HEK293T (cell line): ENCODE measurements at regions not wholly inside any gene's neighbourhood (a gene's known extent, or its start where the extent isn't known, plus 50 kb on each side); places are given as distances from the start of the nearest gene placed in this dataset.

Source experiments
- CTCF ChIA-PET: fragments of 350-600 bp; formaldehyde crosslinking; extraction: SDS; loops from one replicate; lab custom pipeline; 2021; ENCODE audit warnings: antibody characterized with exemption, inconsistent platforms; lab: Yijun Ruan, JAX
- POLR2A ChIA-PET: fragments of 350-600 bp; formaldehyde crosslinking; extraction: SDS; loops from one replicate; lab custom pipeline; 2020; ENCODE audit warnings: antibody characterized with exemption, inconsistent platforms; lab: Yijun Ruan, JAX
- DNase-seq: peaks from one replicate; pipeline ENCODE4 v3.0.0; 2012; ENCODE audit warnings: mixed read lengths; ENCODE audit errors: extremely low spot score
- ARNT ChIP-seq: fragments of 450-650 bp; IDR thresholded peaks from 2 replicates; pipeline ENCODE4 v1.6.1; 2017; ENCODE audit warnings: mild to moderate bottlenecking
- BHLHE40 ChIP-seq: fragments of 450-650 bp; IDR thresholded peaks from 2 replicates; pipeline ENCODE4 v1.6.1; 2016; ENCODE audit warnings: mild to moderate bottlenecking, moderate library complexity, borderline replicate concordance
- CTBP1 ChIP-seq: fragments of 450-650 bp; IDR thresholded peaks from 2 replicates; pipeline ENCODE4 v1.6.1; 2016; ENCODE audit warnings: borderline replicate concordance
- ELF4 ChIP-seq: fragments of 450-650 bp; IDR thresholded peaks from 2 replicates; pipeline ENCODE4 v1.6.1; 2017; ENCODE audit warnings: antibody characterized with exemption
- FOXA1 ChIP-seq: fragments of 450-650 bp; IDR thresholded peaks from 2 replicates; pipeline ENCODE4 v1.6.1; 2016; ENCODE audit warnings: mild to moderate bottlenecking
- FOXK2 ChIP-seq: fragments of 450-650 bp; IDR thresholded peaks from 2 replicates; pipeline ENCODE4 v1.6.1; 2016; ENCODE audit warnings: mild to moderate bottlenecking
- FOXM1 ChIP-seq: fragments of 450-650 bp; IDR thresholded peaks from 2 replicates; pipeline ENCODE4 v1.6.1; 2017; ENCODE audit warnings: mild to moderate bottlenecking, borderline replicate concordance
- HDGF ChIP-seq: fragments of 450-650 bp; IDR thresholded peaks from 2 replicates; pipeline ENCODE4 v1.6.1; 2017; ENCODE audit warnings: antibody characterized with exemption, borderline replicate concordance
- L3MBTL2 ChIP-seq: fragments of 450-650 bp; conservative IDR thresholded peaks from 2 replicates; pipeline ENCODE4 v1.6.1; 2016; ENCODE audit warnings: mild to moderate bottlenecking
- LEF1 ChIP-seq: fragments of 450-650 bp; IDR thresholded peaks from 2 replicates; pipeline ENCODE4 v1.6.1; 2017; ENCODE audit warnings: mild to moderate bottlenecking, borderline replicate concordance
- NFRKB ChIP-seq: fragments of 450-650 bp; IDR thresholded peaks from 2 replicates; pipeline ENCODE4 v1.6.1; 2016; ENCODE audit warnings: mild to moderate bottlenecking, moderate library complexity
- PKNOX1 ChIP-seq: fragments of 450-650 bp; IDR thresholded peaks from 2 replicates; pipeline ENCODE4 v1.6.1; 2016
- SP1 ChIP-seq: fragments of 450-650 bp; IDR thresholded peaks from 2 replicates; pipeline ENCODE4 v1.6.1; 2017
- SUZ12 ChIP-seq: fragments of 450-650 bp; IDR thresholded peaks from 2 replicates; pipeline ENCODE4 v1.6.1; 2016; ENCODE audit warnings: mild to moderate bottlenecking
- TARDBP ChIP-seq: fragments of 450-650 bp; IDR thresholded peaks from 2 replicates; pipeline ENCODE4 v1.6.1; 2016
- ZNF384 ChIP-seq: fragments of 450-650 bp; IDR thresholded peaks from 2 replicates; pipeline ENCODE4 v1.6.1; 2016

GRCh38 chr11:86749821-86750401 is 50.4 kb upstream of the PRSS23 start:
- DNase-seq, result no peak
- POLR2A ChIA-PET, result no interaction called here
- CTCF ChIA-PET, result interaction anchor here (0.6 to 1.6 kb wide), 4 partner anchors 9 to 71 kb away, joined by 3 to 5 read pairs (median 4); no protein-coding TSS in a partner anchor
- TF ChIP-seq TARDBP, result no peak
- TF ChIP-seq ARNT, result no peak
- no peak for TF ChIP-seq LEF1
- TF ChIP-seq PKNOX1, result no peak
- no peak for TF ChIP-seq NFRKB
- no peak for TF ChIP-seq ELF4
- no peak for TF ChIP-seq BHLHE40
- TF ChIP-seq L3MBTL2, result no peak
- no peak for TF ChIP-seq ZNF384
- no peak for TF ChIP-seq FOXA1
- no peak for TF ChIP-seq SUZ12
- no peak for TF ChIP-seq HDGF
- TF ChIP-seq SP1, result no peak
- no peak for TF ChIP-seq FOXM1
- TF ChIP-seq CTBP1, result no peak

GRCh38 chr11:86749376-86749775 is 51.0 kb upstream of the PRSS23 start:
- TF ChIP-seq ARNT, result no peak
- no peak for TF ChIP-seq NFRKB
- no peak for DNase-seq
- POLR2A ChIA-PET, result no interaction called here
- CTCF ChIA-PET, result interaction anchor here (0.6 to 1.6 kb wide), 4 partner anchors 8 to 71 kb away, joined by 3 to 5 read pairs (median 4); no protein-coding TSS in a partner anchor

- CTCF ChIA-PET, result interaction anchor here (0.7 kb wide), 2 partner anchors 70 to 292 kb away, joined by 3 to 4 read pairs; no protein-coding TSS in a partner anchor
- TF ChIP-seq NFRKB, result no peak
- TF ChIP-seq HDGF, result no peak
- TF ChIP-seq SP1, result no peak
- TF ChIP-seq ZNF384, result no peak
- TF ChIP-seq CTBP1, result no peak
- TF ChIP-seq FOXK2, result no peak
- POLR2A ChIA-PET, result interaction anchor here (1.4 kb wide), 1 partner anchor 53 kb away, joined by 4 read pairs; no protein-coding TSS in a partner anchor
- DNase-seq, result no peak
Measured at GRCh38 chr11:86748296-86748695, 52.0 kb upstream of the PRSS23 start.

GRCh38 chr11:86747801-86748200 is 52.5 kb upstream of the PRSS23 start:
- CTCF ChIA-PET, result interaction anchor here (0.7 kb wide), 1 partner anchor 69 kb away, joined by 4 read pairs; no protein-coding TSS in a partner anchor
- POLR2A ChIA-PET, result interaction anchor here (1.4 to 1.6 kb wide), 2 partner anchors 48 to 53 kb away, joined by 4 read pairs; no protein-coding TSS in a partner anchor
- TF ChIP-seq PKNOX1, result no peak
- no peak for TF ChIP-seq SUZ12
- TF ChIP-seq FOXK2, result no peak
- no peak for TF ChIP-seq NFRKB
- no peak for TF ChIP-seq ARNT
- no peak for DNase-seq

GRCh38 chr11:86746514-86746913 is 53.8 kb upstream of the PRSS23 start:
- ChIA-PET POLR2A (interaction anchor here (1.6 to 2.4 kb wide), 2 partner anchors 49 to 53 kb away, joined by 4 to 8 read pairs; partner anchors contain the start of gene PRSS23), CTCF (interaction anchor here (0.6 kb wide), 1 partner anchor 12 kb away, joined by 3 read pairs; no protein-coding TSS in a partner anchor)
- no peak for DNase-seq
- TF ChIP-seq ELF4 (no peak), TARDBP (no peak), ZNF384 (no peak), NFRKB (no peak), LEF1 (no peak), FOXM1 (no peak), BHLHE40 (no peak), SUZ12 (no peak), ARNT (no peak), PKNOX1 (no peak), L3MBTL2 (no peak)

GRCh38 chr11:86745571-86745970 is 54.8 kb upstream of the PRSS23 start:
- DNase-seq, result no peak
- CTCF ChIA-PET, result no interaction called here
- TF ChIP-seq FOXM1 (no peak), FOXK2 (no peak), NFRKB (no peak), L3MBTL2 (no peak), CTBP1 (no peak), LEF1 (no peak), ZNF384 (no peak), BHLHE40 (no peak), SP1 (no peak), ELF4 (no peak), HDGF (no peak), TARDBP (no peak), ARNT (no peak), PKNOX1 (no peak), FOXA1 (no peak), SUZ12 (no peak)
- POLR2A ChIA-PET, result interaction anchor here (0.8 to 2.4 kb wide), 2 partner anchors 47 to 54 kb away, joined by 3 to 8 read pairs; partner anchors contain the start of gene PRSS23
